GM18951 (cell line): ENCODE measurements at regions not wholly inside any gene's neighbourhood (a gene's known extent, or its start where the extent isn't known, plus 50 kb on each side); places are given as distances from the start of the nearest gene placed in this dataset.

Source experiments
- POLR2A ChIP-seq: IDR thresholded peaks from 4 replicates; pipeline ENCODE4 v1.6.1; 2011; ENCODE audit warnings: mild to moderate bottlenecking; ENCODE audit not compliant: insufficient read length, insufficient read depth; ENCODE audit errors: extremely low read depth
- in situ Hi-C: fragments of 300-500 bp; cut with MboI; formaldehyde crosslinking; loops from one replicate; pipeline ENCODE4 v1.12.0; 2022; ENCODE audit warnings: low sequenced_read_pairs, mixed read lengths, inconsistent platforms; ENCODE audit not compliant: unreplicated experiment

DNA sequence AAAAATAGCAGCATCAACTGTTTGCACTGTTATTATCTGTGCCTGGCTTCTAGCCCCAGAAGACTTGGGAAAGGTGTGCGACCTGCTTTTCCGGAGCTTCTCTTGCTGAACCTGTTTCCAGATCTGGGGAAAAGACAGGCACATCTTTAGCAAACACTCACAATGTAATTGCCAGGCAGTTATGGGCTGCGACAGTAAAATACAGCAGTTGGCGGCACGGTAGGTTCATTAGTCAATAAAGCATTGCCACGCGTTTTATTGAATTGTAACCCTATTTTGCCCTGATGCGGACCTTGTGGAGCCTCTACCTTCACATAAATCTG is 223.7 kb upstream of the TSHZ3 start:
- in situ Hi-C loops, result no loop called here
- TF ChIP-seq POLR2A, result no peak

DNA sequence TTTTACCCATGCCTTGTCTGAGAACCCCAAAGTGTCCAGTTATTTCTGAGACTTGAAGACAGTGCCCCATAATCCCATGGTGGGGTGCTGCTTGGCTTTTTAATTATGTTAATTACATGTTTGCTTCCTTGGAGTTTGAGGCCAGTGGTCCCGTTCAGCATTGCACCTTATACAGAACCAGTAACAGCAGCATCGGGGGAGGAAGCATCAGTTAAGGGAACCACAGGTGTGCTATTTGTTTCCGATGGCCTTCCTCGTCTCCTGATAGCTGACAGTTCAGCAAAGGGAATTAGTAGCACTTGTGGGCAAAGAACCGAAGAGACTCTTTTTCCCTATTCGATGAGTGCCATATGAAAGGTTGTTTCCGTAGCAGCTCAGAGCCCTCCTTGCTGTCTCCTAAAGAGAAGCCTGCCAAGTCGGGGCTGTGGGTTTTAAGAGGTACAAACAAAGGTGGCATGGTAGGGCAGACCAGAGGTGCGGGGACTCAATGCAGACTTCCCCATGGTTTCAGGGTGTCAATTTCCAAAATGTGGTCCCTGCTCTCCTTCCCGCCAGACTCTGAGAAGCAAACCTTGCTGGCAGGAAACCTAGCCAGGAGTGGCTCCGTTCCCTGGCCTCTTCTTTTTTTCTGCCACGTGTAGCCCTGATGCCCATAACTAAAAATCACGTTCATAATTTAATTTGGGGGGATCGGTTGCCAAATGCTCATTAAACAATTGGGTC is 225.2 kb upstream of the TSHZ3 start:
- in situ Hi-C loops, result no loop called here
- TF ChIP-seq POLR2A, result no peak

DNA sequence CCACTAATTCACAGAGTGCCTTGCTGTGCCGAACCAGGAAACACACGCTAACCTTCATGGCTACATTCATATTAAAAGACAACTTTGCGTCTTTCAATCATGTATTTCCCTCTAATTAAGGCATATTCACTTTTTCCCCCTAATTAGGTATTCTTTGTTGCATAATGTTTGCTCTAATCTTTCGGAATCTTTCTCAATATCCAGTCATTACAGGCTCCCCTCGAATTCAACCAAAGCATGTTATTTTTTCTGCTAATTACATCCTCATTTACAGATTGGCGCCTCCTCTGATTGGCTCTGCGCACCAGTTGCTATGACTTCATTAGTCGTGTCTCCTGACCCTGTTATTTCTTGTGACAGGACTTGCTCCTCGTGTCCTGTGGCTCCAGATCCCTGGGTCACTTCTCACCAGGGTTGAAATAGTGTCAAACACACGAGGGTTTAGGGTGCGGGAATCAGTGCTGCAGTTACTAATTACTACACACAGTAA is 226.7 kb upstream of the TSHZ3 start:
- no peak for TF ChIP-seq POLR2A
- in situ Hi-C loops, result no loop called here

DNA sequence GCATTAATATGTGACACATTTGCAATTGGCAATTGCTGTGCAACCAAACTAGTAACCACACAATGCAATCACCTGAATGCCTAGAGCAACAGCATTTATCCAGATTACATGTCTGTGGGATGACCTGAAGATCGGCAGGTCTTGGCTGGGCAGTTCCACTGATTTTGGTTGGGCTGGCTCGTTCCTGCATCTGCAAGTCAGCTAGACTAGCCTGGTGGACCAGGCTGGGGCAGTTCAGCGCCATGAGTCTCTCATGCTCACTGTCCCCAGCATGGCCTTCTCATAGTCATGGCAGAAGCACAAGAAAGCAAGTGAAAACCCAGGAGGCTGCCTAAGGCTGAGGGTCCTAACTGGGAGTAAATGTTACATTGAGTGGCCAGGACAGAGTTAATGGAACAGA is 229.1 kb upstream of the TSHZ3 start:
- TF ChIP-seq POLR2A, result no peak
- in situ Hi-C loops, result no loop called here

DNA sequence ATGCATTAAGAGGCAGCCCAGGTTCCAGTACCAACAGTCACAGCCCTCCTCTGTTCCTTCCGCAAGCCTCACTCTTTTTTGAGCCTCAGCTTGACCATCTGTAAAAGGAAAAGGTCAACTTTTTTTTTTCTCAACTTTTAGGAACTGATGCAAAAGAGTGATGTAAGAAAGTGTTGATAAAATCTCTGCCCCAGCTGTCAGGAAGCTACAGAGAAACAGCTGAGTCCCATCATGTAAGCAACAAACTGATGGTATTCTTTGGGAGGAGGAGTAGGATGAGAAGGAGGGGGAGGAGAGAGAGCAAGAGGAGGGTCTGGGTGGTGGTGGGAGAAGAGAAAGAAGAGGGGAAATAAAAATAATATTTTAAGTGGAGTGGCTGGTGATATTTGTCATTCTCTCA is 233.9 kb upstream of the TSHZ3 start:
- in situ Hi-C loops, result no loop called here
- TF ChIP-seq POLR2A, result no peak

DNA sequence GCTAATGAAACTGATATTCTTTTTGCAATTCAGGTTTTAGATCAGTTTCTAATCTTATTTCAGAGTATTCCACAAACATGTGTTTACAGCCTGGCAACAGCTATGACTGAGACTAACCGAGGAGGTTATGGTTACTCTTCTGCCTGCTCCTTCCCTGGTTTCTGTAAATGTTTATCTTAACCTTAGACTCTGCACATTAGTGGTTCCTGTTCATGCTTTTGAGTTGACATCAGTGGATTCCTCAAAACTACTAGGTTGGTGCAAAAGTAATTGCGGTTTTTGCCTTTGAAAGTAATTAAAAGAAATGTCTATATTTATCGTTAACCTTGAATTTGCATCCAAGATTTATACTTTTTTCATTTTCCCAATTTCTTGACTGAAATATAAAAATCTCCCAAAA is 237.0 kb upstream of the TSHZ3 start:
- in situ Hi-C loops, result no loop called here
- no peak for TF ChIP-seq POLR2A

DNA sequence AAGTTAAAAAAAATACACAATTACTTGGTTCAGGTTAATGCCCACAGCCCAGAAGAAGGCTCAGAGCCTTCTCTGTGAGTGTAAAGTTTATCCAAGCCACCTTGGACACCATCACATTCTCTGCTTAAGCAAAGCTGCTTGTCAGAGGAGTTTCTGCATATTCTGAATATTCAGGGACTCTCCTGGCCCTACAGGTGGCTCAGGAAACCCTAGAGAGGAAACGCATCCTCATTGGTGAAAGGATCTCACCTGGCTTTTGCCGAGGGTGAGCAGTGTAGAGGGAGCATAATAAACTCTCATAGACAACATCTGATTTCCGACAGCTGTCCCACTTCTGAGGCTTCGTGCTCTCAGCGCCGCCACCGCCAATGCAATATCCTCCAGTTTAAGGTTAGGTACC is 239.9 kb upstream of the TSHZ3 start:
- TF ChIP-seq POLR2A, result no peak
- in situ Hi-C loops, result no loop called here

DNA sequence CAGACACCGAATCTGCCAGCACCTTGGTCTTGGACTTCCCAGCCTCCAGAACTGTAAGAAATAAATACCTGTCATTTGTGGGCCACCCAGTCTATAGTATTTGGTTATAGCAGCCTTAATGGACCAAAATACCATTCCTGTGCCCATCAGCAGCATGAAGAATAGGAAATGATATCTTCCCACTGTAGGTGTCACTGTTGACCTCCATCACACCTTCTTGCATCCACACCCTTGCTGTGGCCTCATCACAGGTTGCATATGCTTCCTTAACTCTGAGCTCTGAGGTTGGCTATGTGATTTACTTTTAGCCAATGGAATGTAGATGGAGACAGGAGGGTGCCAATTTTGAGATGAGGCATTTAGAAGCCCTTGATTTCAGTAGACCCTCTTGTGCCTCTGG is 242.0 kb upstream of the TSHZ3 start:
- TF ChIP-seq POLR2A, result no peak
- in situ Hi-C loops, result no loop called here

DNA sequence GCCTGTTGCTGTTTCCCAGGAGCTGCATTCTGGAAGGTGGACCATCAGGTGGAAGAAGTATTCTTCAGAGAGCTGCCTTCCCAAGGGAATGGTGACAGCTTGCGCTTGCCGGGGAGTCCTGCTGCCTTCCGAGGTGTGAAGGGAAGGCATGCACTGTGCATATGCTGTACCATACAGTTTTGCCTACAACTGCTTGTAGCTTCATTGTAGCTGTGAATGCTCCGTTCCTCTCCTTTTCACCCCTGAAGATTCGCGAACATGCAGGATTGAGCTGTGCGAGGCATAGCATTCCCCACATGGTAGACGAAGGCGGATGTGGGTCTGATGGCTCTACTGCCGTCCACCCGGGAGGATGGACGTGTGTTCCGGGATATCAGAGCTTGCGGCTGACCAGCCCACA is 243.2 kb upstream of the TSHZ3 start:
- no peak for TF ChIP-seq POLR2A
- in situ Hi-C loops, result no loop called here

DNA sequence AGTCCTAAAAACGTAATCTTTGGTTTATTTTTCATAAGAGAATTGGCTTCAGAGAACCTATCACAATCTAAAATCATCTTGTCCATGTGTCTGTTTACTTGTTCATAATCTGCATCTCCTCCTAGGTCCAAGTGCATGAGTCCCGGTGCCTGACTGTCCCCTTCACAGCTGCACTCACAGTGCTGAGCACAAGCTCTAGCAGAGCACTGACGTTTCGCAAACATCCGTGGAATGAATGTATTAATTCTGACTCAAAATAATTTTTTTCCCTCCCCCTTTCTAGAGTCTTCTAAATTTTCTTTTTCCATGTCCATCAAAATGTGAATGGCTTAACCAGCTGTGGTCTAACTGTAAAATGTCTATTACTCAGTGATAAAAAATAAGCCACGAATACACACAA is 245.5 kb upstream of the TSHZ3 start:
- no peak for TF ChIP-seq POLR2A
- in situ Hi-C loops, result no loop called here

DNA sequence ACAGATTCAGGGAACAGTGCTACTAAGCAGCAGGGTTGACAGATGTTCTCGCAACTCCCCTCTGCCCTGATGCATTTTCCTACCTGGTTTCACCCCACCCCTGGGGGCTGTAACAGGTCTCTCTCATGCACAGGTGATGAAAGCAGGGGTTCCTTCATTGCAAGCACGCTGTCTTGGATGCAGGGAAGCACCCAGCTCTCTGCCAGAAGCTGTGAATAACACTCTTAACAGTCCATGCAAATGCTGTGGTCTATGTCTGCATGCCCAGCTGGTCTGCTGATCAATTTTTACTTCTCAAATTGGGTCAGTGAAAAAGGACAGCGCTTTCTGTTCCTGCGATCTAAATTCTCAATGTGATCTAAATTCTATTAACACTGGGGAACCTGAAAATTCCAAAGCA is 246.3 kb upstream of the TSHZ3 start:
- in situ Hi-C loops, result no loop called here
- no peak for TF ChIP-seq POLR2A

DNA sequence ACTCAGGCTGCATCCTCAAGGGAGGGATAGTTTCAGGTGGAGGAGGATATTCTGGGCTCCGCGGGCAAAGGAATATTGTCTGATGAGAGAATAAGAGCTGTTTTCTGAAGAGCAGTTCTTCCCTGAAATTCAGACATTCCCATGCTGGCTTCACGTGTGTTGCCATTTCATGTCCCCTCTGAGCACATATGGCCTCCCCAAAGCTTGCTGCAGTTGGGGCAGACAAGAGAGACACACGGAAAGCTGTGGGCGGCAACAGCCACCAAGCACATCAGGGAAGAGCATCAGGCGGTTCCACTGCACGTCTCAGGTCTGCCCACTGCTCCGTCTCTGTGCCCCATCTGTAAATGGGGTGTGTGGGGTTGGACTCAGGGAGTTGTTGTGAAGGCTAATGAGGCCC is 247.5 kb upstream of the TSHZ3 start:
- TF ChIP-seq POLR2A, result no peak
- in situ Hi-C loops, result no loop called here

DNA sequence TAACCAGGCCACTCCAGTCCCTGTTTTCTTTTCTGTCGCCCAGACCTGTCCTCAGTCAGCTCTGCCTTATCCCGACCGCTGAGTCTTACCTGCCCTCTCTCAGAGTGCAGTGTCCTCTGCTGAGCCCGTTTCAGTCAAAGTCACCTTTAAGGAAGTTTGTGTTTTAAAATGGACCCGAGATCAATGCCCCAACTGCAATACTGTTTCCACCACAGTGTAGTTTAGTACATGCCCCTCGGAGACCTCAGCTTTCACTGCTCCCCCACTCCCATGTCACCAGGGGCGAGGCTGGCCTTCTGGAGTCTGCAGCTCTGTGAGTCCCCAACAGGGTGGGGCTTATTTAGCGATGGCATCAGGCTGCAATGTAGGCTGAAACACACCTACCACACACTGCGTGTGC is 248.4 kb upstream of the TSHZ3 start:
- in situ Hi-C loops, result no loop called here
- TF ChIP-seq POLR2A, result no peak

DNA sequence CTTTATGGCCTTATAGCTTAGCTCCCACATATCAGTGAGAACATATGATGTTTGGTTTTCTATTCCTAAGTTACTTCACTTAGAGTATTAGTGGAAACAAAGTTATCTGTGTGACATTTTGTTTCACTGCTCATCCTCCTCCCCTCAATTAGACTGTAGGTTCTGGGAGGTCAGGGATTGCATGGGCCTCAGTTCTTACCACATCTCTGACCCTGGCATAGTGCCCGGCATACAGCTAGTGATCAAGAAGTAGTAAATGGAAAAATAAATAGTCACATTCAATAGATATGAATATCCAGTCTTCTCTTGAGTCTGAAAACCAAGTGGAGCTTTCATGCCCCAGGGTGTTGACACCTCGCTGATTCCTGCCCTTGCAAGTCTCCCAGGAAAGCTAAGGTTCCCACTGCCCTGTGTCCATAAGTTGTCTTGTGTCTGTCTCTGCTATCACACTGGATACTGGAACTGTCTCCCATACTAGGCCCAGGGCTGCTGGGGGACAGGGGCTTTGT is 249.5 kb upstream of the TSHZ3 start:
- no peak for TF ChIP-seq POLR2A
- in situ Hi-C loops, result no loop called here
